ENCODE measurements at regions not wholly inside any gene's neighbourhood (a gene's known extent, or its start where the extent isn't known, plus 50 kb on each side); places are given as distances from the start of the nearest gene placed in this dataset.

DNA sequence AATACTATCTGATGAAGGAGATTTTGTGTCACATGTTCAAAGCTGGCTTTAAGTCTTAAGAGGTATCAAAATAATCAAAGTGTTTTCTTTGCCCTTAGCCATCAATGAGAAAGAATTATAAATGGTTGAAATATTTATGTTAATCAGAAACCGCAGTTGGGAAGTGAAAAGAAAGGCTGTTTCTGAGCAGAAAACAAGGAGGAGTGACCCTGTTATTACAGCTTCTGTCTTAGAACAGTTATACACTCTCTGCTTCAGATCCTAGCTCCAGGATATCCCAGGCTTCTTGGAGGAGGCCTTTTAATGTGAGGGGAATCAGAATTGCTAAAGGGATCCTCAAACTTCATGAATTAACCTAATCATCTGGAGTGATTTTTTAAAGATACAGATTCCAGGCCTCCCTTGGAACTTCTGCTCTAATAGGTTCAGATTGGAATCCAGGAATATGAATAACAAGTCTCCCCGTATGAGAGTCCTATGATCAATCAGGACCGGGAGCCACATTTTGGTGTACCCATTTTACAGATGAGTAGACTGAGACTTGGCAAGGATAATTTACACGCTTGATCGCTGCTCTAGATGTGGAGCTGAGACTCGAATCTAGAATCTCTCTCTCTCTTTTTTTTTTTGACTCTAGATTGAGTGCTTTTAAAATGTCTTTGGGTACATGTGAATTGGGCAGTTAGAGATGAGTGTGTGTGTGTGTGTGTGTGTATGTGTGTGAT, 50.8 kb upstream of the JAG1 start:
- Histone ChIP-seq H3K4me3 (no peak overlapping the region), H3K27ac (no peak overlapping the region)

DNA sequence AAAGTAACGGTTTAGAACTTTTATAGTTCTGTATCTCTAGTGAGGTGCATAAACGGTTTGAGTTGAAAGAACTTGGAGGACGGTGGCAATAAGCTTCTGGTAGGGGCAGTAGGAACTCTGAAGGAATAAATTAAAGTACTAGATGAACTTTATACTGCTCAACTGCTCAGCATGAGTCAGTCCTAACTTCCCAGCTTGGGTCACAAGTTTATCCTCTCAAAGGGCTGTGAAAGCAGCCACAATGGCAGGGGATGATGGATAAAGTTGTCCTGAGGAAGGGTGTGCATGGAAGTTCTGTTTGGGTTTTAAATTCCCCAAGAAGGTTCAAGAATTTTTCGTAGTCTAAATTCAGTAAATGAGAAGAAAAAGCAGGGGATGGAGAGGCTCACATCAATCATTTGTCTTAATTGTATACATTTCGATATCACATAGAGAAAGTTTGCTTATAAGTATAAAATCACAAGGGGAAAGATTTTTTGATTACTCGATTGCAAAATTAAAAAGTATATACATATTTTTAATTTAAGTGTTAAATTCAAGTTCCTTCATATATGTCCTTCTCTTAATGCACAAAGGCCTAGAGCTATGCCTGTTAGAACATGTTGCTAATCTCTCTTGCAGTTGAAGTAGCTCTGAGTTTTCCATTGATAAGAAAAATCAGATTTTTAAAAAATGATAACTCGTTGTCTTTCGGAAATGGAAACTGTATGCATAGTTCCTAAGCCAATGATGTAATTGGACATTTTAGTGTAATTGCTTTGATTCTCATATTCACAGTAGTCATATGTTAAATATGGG, 55.3 kb upstream of the JAG1 start:
- Histone ChIP-seq H3K4me3 (no peak overlapping the region), H3K27ac (no peak overlapping the region)

DNA sequence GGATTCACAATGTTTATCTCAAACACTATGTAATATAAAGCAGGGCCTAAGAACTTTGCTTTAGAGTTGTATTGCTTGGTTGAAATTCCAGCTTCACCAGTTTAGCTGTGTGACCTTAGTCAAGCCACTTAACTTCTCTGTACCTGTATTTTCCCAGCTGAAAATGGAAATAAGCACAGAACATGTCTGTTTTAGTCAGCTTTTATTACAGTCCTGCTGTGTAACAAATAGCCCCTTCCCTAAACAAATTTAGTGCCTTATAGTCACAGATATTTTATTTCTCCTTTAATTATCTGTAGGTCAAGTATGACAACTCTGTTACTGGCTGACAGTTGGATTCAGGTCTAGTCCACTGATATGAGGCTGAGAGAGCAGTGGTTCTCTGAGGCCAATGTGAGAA, 56.0 kb upstream of the JAG1 start:
- Histone ChIP-seq H3K4me3 (no peak overlapping the region), H3K27ac (no peak overlapping the region)

DNA sequence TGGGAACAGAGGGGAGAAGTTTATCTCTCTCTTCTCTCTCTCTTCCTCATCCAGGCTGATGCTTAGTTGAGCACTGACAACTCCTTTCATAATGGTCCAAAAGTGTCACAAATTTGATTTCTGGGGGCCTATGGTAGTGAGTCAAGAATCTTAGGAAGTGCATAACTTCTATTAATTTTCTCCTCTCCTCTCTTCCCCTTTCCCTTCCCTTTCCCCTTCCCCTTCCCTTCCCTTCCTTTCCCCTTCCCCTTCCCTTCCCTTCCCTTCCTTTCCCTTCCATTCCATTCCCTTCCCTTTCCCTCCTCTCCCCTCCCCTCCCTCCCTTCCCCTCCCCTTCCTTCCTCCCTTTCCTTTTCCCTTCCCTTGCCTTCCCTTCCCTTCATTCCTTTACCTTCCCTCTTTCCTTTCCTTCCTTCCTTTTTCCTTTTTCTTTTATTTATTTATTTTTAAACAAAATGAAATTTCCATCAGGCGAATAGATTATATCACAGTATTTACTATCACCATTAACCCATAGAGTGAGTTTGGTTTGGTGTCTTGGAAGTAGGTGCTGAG, 56.9 kb upstream of the JAG1 start:
- Histone ChIP-seq H3K27ac (no peak overlapping the region), H3K4me3 (no peak overlapping the region)

DNA sequence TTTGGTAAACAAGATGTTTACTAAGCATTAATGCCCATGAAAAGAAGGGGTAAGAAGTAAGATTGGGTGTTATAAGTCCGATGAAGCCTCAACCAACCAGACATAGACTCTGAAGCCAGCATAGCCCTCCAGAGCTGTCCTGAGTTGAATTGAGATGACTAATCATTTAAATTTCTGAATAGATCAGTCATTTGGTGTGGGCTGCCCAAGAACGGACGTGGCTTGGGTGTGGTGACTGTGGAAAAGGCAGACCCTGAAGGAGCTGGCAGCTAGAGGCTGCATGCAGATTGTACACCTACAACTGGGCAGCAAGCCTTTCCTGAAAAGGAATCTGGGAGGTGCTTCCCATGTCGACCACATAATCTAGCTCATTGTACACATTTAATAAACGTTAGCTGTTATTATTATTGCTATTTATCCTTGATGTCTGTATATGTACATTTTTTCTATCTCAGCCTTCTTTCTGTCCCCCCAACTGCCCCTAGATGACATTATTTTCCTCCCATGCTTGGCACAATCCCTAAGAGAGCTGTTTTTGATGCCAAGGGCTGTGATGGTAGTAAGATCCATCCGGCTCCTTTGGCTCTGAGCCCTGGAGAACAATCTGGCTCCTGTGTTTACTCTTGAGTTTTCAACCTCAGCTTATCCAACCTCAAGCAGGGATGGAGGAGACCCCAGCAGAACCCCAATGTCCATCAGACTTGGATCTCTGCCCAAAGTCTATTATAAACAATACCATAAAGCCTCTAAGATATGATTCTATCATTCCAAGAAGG, 57.6 kb upstream of the JAG1 start:
- H3K27ac ChIP-seq = peak overlapping the region in 2 of 21 experiments; percentile 22 to 25
- no peak overlapping the region for H3K4me3 ChIP-seq

DNA sequence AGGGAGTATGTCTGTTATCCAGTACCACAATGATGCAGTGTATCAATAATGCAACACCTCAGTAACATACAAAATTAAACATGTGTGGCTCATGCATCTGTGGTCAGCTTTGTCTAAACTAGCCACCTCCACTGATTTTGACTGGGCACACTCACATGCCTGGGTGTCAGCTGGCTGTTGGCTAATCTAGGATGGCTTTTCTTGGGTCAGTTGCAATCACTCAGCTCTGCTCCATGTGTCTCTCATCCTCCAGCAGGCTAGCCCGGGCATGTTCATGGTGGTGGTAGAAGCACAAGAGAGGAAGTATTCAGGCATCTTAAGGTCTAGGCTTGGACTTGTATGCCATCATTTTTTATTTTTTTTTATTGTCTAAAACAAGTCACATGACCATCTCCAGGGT, 59.3 kb upstream of the JAG1 start:
- Histone ChIP-seq H3K4me3 (no peak overlapping the region), H3K27ac (no peak overlapping the region)

DNA sequence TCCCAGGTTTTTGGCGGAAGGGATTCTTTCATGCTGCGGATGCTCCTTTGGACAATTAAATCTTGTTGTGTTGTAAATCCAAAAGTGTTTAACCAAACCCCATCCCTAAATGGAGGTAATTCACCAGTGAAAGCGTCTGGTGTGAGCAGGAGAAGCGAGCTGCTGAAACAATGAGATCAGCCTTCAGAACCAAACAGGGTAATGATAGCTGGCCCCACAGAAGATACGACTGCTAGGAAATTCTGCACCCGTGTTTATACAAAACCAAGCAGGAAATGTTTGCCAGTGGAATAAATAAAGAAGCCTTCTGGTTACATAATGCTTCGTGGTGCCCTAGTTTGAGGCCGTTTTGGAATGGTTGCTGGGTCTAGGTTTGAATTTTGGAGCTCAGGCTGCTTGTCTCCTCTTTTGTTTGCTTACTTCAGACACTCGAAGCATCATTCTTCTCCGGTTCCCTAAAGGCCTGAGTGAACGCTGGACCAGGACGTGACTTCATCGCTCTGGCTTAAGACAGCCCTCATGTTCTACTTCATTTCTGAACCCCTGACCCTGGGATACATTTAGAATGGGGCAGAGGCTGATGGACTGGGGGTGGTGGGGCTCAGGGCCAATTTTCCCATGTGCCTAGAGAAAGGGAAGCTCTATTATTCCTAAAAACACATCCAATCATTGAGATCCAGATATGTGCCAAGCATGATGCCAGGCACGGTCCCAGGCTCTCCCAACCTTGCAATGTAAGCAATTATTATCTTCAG, 61.6 kb upstream of the JAG1 start:
- H3K27ac ChIP-seq = no peak overlapping the region
- H3K4me3 ChIP-seq = no peak overlapping the region

DNA sequence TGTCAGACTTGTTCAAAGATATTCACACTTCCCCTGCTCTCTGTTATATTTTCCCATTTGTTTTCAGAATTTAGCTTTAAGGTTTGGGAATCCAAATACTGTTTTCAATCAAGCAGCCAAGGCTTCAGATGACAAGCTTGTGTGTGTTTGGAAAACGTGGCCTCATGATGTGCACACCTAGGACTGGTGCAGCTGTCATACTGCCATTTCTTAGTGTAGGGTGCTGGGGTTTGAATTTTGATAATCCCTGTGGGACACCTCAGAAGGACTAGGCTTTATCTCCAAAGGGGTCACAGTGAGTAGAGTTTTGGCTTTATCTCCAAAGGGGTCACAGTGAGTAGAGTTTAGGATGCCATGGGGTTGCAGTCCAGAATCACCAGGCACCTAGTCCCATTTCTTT, 65.3 kb upstream of the JAG1 start:
- H3K27ac ChIP-seq = peak overlapping the region in 15 of 21 experiments; percentile 18 to 70 (median 47)
- H3K4me3 ChIP-seq = peak overlapping the region in 1 of 7 experiments; percentile 1

DNA sequence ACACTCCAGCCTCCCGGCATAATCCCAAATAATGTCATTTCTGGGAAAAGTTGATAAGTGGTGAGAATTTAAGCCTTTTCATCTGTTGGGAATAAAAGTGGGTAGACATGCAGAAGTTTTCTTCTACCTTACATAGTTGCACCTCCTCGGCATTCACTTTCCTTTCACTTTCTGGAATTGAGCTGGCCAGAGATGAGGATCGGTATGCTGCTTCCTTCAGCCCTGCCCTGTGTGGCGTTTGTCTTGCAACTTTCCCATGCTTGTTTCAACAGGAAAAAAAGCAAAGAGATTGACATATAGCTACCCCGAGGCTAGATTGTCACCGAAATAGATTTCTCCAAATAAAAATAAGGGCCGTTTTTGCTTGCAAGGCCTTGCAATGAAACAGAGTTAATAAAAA, 65.8 kb upstream of the JAG1 start:
- Histone ChIP-seq H3K27ac (peak overlapping the region in 16 of 21 experiments; percentile 16 to 70 (median 47)), H3K4me3 (peak overlapping the region in 1 of 7 experiments; percentile 1)

DNA sequence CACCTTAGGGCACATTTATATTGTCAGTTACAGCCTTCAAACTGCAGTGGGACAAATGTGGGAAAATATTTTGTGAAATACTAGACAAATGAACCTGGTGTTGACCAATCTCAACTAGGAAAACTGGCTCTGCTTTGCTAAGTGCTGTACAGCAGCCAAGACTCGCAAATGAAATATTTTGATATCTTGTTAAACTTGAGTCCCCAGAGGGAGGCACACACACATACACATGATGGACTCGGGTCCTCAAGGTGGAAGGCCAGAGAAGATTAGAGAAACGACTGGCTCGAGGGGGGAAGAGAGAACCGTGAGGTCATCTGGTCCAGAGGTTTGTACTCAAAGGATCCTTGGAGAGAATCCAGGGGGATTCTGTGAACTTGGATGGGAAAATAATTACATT, 67.3 kb upstream of the JAG1 start:
- H3K27ac ChIP-seq = no peak overlapping the region
- no peak overlapping the region for H3K4me3 ChIP-seq

DNA sequence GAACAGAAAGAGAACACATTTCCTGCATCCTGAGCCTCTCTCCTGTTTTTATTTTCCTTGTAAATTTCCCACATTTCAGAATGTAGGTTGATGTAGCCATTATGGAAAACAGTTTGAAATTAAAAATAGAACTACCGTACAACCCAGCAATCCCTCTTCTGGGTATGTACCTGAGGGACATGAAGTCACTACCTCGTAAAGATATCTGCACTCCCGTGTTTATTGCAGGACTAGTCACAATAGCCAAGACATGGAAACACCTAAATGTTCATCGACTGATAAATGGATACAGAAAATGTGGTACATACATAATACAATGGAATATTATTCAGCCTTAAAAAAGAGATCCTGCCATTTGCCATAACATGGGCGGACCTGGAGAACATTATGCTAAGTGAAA, 72.0 kb upstream of the JAG1 start:
- H3K4me3 ChIP-seq = no peak overlapping the region
- peak overlapping the region in 2 of 21 experiments; percentile 47 to 50 for H3K27ac ChIP-seq

DNA sequence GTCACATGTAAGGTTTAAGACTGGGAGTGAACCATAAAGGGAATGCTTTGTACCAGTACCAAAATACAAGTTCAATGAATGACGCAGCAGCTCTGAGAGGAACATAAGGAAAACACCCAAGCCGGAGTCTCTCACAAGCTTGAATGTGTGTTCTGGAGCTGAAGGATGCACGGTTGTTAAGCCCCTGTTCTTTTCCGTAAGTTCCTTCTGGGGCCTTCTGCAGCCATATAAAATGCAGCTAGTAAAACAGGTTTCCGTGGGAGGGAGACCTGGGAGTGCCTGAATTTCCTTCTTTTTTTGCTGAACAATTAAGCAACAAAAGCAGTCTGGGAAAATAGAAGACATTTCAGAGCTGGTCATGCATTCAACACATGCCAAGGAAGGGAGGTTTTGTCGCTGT, 73.2 kb upstream of the JAG1 start:
- Histone ChIP-seq H3K4me3 (no peak overlapping the region), H3K27ac (peak overlapping the region in 11 of 21 experiments; percentile 12 to 55 (median 45))

DNA sequence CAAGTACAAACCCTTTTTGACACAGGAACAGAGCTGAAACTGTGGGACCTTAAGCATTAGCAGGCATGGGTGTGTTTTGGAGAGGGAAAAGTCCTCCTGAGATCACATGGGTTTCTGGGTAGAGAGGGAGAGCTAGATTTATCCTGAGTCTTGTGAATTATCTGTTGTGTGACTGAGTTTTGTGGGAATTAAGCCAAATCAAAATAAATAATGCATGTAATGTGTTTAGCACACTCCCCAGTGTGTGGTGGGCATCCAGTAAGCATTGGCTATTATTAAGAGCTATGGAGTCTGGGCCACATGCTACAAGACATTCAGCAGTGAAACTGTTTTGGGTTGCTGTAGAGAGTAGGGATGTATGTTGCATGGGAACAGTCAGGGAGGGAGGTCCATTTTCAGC, 75.3 kb upstream of the JAG1 start:
- H3K4me3 ChIP-seq = no peak overlapping the region
- H3K27ac ChIP-seq = peak overlapping the region in 1 of 21 experiments; percentile 4

DNA sequence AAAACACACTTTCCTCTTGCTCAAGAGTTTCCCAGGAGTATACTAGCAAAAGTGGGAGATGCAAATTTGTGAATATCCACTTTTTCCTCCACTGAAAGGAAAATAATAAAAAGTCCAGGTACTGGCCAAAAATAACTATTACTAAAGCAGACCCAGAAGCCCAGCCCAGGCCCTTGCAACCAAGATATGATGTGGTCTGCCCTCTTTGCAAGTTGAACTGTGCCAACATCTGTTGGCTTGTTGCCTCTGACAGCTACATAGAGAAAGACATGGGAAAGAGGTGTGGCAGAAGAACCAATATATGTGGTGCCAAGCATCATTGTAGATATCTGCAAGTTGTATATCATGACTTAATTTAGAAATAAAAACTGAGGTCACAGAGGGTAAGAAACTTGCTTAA, 78.4 kb upstream of the JAG1 start:
- no peak overlapping the region for H3K27ac ChIP-seq
- no peak overlapping the region for H3K4me3 ChIP-seq

DNA sequence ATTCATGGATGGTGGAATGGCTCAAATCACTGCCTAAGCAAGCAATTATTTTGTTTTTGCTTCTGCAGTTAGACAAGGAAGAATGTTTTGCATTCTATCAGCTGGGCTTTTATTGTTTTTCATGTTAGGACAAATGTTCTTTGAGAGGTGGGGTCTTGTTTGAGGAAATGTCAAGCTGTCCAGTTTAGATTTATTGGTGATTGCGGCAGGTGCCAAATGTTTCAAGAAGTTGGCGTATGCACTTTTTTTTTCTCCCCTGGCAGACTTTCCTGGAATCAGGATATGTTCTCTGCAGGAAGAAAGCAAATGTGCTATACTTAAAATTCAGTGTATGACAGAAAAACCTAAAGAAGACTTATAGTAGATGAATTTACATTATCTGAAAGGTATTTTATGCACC, 81.0 kb upstream of the JAG1 start:
- no peak overlapping the region for H3K27ac ChIP-seq
- no peak overlapping the region for H3K4me3 ChIP-seq

DNA sequence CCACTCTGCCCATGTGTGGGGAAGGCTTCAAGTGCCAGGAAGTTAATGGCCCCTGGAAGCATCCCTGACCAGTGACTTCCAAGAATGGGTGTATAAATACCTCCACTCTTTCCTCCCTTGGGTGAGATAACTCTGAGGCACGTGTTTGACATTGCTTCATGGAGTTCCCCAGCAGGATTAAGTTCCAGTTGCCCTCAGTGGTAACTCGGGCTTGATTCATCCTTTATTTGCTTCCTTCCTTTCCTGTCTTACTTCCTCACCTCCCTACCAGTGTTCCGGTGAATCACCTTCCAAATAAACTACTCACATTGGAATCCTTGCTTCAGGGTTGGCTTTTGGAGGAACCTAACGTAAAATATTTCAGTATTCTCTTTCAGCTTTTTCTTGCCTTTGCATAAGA, 84.6 kb upstream of the JAG1 start:
- H3K4me3 ChIP-seq = no peak overlapping the region
- H3K27ac ChIP-seq = no peak overlapping the region

DNA sequence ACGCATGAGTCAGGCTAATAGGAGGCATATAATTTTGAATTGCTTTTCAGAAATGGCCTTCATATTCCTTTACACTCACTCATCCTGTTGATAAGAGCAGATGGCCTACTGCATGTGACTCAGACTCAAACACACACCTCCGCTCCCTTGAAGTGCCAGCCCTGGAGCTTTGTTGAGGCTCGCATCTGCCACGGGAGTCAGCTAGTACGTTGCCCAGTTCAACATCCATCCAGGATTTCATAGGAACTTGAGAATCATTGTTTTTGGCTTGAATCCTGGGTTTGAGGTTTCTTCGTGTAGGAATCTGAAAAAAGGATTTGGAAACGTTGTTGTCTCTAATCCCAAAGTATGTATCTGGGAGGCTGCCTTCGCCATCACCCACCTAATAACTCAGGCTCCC, 87.4 kb upstream of the JAG1 start:
- Histone ChIP-seq H3K4me3 (no peak overlapping the region), H3K27ac (no peak overlapping the region)

DNA sequence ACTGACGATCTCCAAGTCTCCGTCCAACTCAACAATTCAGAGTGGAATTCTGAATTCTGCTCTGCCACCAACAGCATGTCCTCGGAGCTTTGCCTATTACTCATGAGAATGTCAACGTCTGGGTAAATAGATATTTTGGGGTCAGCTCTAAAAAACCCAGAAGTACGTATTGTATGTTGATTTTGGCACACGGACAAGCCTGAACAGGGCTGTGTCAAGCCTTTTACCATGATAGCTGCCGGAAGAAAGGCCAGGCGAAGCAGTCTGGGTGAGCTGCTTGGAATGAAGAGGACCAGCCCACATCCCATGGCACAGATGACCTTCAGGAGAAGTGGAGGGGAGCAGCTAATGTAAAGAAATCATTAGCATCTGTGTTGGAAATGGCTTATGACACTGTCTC, 88.0 kb upstream of the JAG1 start:
- no peak overlapping the region for H3K4me3 ChIP-seq
- no peak overlapping the region for H3K27ac ChIP-seq

DNA sequence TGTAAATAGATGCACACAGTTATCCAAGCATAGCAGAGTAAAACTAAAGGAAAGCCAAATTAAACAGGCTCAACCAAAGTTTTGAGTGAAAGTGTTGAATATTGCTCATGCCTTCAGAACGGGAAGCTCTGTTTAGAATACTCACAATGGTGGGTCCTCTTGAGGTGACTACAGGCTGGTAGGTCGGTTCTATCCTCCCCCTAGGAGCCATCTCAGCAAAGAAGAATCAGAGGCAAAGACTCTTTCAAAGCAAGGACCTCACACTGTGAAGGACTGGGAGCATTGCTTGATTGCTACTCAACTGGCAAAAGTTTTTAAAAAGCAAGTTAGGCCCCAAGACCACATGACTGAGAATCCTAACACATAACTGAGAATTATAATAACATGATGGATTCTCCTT, 88.4 kb upstream of the JAG1 start:
- Histone ChIP-seq H3K27ac (no peak overlapping the region), H3K4me3 (no peak overlapping the region)

DNA sequence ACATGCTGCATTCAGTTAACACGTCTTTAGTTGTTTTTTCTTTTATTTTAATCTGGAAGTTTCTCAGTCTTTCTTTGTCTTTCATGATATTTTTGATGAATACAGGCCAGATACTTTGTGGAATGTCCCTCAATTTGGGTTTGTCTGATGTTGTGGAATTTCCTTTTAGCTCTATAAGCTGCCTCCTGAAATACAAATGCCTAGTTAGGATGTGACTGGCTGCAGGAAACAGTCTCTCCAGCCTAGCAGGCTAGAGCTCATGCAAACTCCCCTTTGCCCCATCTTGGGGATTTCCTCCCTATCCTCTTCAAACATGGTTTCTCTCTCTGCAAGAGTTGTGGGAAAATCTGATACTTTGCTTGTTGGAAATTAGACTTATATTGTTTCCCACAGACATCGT, 89.3 kb upstream of the JAG1 start:
- H3K27ac ChIP-seq = no peak overlapping the region
- H3K4me3 ChIP-seq = no peak overlapping the region

All from skin epidermis (tissue), 12 donors.